H1 (cell line): ENCODE measurements at regions not wholly inside any gene's neighbourhood (a gene's known extent, or its start where the extent isn't known, plus 50 kb on each side); places are given as distances from the start of the nearest gene placed in this dataset.

Source experiments
- BCL11A ChIP-seq, 2 experiments: IDR thresholded peaks; one replicate each; pipeline ENCODE4 v1.6.1; 2011; ENCODE audit warnings: low read depth in 2 of 2, low read length in 2 of 2, mild to moderate bottlenecking in 2 of 2
- FOSL1 ChIP-seq: IDR thresholded peaks from 2 replicates; pipeline ENCODE4 v1.6.1; 2011; ENCODE audit warnings: mild to moderate bottlenecking, low read depth, low read length, moderate library complexity; ENCODE audit not compliant: insufficient read depth
- NANOG ChIP-seq: IDR thresholded peaks from 2 replicates; pipeline ENCODE4 v1.6.1; 2011; ENCODE audit warnings: low read length, low read depth, mild to moderate bottlenecking, inconsistent platforms; ENCODE audit not compliant: insufficient read depth, poor library complexity, severe bottlenecking
- POLR2A ChIP-seq, 2 experiments: IDR thresholded peaks; 1 replicate in 1 of 2; 2 replicates in 1 of 2; pipeline ENCODE4 v1.6.1; 2011; ENCODE audit warnings: low read depth in 2 of 2, low read length in 2 of 2, mild to moderate bottlenecking in 2 of 2; ENCODE audit errors: control extremely low read depth in 1 of 2
- SP1 ChIP-seq: IDR thresholded peaks from 2 replicates; pipeline ENCODE4 v1.6.1; 2011; ENCODE audit warnings: low read depth, low read length

DNA sequence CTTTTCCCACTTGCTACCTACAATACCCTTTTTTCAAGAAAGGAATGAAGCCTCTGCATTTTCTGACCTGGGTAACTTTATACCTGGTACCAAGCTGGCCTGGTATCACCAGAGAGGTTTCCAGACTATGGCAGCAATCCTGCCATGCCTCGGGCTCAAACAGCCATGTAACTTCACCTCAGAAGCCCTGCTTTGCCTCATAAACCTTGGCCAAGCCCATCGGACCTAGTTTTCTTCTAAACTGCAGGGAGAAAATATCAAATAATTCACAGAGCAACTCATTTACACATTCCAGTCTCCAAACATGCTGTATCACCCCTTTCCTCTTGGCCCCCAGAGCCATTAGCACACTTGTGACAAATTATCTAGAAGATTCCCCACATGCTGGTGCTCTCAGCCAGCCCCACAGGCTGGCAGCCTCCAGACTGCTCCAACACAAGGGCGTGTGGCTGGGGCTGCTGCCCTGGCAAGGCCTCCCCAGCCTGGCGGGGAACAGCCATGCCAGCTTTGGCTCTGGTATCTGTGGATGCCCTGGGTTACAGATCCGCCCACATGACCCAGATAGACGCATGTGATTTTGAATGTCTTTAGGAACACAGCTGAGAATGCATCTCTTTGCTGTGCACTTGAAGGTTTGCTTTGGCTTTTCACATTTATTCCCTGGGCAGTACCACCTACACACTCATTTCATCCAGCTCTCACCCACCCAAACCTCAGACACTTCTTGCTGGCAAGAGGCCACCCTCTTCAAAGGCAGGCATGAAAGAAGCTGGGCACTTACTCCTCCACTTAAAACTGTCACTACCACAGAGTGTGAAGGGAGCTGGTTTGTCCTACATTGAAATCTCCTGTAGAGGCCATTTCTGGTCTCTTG lies 70.0 kb upstream of the BCAR3 start (continued):
- TF ChIP-seq FOSL1: no peak
- no peak for TF ChIP-seq NANOG
- no peak for TF ChIP-seq SP1
- no peak for TF ChIP-seq POLR2A (IDR thresholded peaks at IDR 0.05; ENCODE audit: control extremely low read depth in 1 of 2, low read depth in 2 of 2, low read length in 2 of 2)
- no peak for TF ChIP-seq BCL11A (IDR thresholded peaks at IDR 0.05; ENCODE audit: low read depth in 2 of 2, low read length in 2 of 2)
